GM18907 (cell line): ENCODE measurements at regions not wholly inside any gene's neighbourhood (a gene's known extent, or its start where the extent isn't known, plus 50 kb on each side); places are given as distances from the start of the nearest gene placed in this dataset.

Experiments
- ATAC-seq: cut with Tn5 transposase; IDR thresholded peaks from one replicate; pipeline ENCODE4 v1.9.1; 2021; ENCODE audit warnings: mild to moderate bottlenecking, moderate library complexity; ENCODE audit not compliant: unreplicated experiment

DNA sequence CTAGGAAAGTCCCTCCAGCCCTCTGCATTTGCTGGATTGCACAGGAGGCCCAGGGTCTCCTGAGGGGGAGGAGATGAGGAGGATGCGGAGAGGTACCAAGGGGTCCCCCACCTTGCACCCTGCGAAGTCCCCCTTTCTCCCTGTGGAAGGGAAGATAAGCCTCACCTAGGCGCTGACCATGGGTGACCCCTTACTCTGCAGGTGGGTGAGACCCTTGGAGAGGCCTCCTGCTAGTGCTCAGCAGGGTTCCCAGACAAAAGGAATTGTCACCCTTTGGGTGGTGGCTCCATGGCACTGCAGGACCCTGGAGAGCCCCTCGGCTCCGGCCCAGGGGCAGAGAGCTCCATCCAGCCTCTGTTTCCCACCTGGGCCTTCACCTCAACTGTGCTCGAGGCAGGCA lies 107.0 kb upstream of the RET start:
- ATAC-seq: no peak

DNA sequence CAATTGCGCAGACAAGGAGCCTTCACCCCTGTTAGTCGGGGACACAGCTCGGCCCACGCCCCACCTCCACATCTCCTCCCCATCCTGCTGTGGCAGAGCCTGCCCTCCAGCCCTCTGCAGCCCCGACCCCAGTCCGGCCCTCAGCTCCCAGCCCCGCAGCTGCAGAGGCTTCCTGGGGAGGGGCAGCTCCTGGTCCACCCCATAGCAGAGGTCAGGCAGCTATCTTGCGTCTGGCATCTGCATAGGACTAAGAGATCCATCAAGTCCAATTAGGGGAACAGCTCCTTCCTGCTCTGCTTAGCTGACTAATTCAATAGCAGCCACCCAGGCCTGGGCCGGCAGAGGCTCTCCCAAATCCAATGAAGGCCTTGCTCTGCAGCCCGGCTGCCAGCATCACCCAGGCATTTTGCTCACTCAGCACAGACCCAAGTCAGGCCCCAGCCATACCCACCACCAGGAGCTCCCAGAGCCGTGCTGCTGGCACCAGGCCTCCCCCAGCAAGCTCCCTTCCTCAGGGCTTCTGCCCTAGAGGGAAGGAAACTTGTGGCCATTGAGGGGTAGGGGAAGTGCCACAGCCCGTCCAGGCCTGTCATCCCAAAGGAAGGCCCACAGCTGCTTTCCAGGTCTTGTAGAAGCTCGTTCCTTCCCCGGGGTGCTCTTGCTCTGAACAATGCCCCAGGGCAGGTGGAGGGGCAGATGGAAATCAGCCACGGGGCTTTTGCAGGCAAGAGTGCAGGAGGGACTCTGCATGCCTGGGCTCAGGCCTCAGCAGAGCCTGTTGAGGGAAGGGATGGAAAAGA lies 106.2 kb upstream of the RET start:
- ATAC-seq: no peak

- ATAC-seq: no peak
Measured at GRCh38 chr10:42971251-42971599, 105.6 kb upstream of the RET start.

GRCh38 chr10:42972946-42973345 lies 103.9 kb upstream of the RET start:
- no peak for ATAC-seq

- ATAC-seq: no peak
Measured at GRCh38 chr10:42973411-42973810, 103.5 kb upstream of the RET start.

DNA sequence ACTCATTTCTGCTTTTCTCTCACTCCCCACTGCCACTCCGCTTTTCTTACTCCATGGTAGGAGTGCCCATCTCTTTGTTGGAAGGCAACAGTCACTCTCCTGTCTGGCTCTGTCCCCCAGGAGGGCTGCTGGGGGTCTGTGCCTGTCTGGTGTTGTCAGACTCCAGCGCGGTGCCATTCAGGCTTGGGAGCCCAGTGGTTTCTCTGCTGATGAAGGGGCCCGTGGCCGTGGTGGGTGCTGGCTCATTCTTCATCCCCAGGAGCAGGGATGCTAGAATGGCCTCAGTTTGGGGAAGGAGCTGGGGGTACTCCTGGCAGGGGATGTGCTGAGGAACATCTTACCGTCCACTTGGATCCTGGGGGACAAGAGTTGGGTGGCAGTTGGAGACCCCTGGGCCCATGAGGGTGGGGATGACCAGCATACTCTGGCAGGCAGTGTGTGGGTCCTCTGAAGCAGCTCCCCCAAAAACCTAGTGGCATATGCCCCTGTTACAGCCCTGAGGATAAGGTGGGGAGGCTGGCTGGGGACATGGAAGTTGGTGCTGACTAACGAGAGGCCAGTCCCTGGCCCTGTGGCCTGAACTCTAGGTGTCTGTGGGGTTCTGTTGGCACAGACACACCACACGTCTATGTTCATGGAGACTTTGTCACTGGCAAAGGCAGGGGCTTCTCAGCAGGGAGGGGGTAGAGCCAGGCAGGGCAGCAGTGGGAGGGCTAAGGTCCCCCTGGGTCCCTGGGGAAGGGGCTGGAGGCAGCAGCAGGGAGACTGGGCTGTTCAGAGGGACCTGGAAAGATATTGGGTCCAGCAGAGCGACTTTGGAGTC lies 102.8 kb upstream of the RET start:
- no peak for ATAC-seq

DNA sequence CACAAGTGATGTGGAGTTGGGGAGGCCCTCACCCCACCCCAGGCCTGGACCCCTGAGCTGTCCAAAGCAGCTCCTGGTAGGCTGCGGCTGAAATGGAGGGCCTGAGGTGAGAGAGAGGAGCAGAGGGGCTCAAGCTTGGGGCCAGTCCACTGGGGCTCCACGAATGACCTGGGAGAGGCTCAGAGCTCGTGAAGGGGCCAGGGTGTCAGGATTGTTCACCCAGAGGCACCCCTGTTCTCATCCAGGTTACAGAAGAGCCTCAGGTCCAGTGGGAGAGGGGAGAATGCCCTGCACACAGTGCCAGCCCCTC lies 102.2 kb upstream of the RET start:
- ATAC-seq: no peak

DNA sequence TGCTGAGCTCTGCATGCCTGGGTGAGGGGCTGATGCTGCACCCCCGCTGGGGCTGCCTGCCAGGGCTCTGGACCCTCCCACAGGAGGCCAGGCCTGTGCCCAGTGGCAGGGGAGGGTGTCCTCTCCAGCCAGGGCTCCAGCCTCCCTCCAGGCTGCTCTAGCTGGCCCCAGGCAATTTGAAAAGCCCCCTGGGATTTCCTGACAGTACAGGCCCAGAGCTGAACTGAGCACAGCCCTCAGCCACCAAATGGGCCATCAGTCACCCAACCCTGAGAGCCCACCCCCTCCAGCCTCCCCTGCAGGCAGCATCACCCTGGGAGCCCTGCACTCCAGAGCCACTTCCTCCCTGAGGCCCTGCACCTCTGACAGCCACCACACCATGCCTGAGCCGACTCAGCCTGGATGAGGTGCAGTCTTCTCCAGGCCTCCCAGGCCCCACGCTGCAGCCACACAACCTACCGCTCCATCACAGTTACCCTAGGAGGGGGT lies 101.8 kb upstream of the RET start:
- no peak for ATAC-seq

DNA sequence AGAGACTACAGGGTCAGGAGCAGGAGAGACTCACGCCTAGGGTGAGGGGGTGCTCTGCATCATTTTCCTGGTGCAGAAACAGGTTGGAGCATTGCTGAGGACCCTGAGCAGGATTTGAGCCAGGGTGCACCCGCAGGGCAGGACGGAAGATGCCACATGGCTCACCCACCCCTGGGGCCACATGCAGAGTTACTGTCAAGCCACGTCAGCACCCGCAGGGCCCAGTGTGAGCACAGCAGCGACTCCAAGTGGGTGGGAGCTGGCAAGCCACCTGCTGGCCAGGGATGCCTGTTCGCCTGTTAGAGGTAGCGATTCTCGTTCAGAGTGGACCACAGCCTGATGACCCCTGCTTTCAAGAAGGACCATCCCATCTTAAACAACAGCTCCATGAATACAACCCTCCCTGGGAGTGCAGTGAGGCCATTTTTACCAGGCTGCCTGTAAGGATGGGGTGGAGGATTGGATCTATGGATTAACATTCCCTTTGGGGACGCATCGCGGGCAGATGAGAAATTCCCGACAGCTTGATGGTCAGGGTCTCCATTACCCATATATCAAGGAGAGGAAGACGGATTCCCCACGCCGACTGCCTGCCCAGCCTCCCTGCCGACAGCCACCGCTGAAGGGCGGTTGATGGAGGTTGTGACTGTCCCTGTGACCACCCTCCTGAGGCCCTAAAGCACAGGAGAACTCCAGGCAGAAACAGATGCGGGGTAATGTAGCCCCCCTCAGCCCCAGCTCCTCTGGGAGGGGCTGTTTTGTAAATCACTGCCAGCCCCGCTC lies 101.1 kb upstream of the RET start:
- ATAC-seq: no peak

GRCh38 chr10:42976351-42977031 lies 100.4 kb upstream of the RET start:
- ATAC-seq: no peak

GRCh38 chr10:42977032-42977416 lies 99.8 kb upstream of the RET start:
- ATAC-seq: no peak

GRCh38 chr10:42979181-42979580 lies 97.7 kb upstream of the RET start:
- no peak for ATAC-seq

DNA sequence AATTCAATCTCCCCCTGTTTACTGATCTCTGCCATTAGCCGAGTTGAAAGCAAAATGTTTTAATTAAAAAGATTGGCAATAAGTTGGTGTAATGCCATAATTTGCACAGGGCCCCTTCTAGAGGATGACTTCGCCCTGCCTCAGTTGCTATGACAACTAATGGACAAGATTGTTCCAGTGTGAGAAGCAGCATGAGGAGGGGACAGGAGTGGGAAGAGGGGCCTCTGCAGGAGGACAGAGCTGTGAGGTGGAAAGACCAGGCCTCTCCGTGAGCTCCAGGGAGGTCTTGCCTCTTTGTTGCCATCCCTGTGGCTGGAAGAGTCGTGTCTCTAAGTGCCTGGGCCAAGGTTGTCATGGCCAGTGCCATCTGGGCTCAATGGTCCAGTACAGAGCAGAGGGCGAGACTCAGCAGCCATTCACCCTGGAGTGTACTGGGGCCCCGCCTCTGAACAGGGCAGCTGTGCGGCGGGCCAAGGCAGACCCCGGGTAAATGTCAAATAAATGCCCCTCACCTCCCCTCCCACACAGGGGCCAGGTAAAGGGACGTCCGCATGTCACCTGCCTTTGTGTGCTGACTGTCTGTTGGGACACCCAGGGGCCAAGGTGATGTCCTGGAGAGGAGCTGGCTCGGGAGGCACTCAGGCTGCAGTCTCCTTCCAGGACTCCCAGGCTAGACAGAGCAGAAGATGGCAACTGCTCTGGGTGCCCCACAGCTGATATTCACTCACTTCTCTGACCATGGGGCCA lies 97.0 kb upstream of the RET start:
- ATAC-seq: no peak

GRCh38 chr10:42980553-42981357 lies 96.1 kb upstream of the RET start:
- no peak for ATAC-seq

GRCh38 chr10:42981358-42982236 lies 95.3 kb upstream of the RET start:
- no peak for ATAC-seq

DNA sequence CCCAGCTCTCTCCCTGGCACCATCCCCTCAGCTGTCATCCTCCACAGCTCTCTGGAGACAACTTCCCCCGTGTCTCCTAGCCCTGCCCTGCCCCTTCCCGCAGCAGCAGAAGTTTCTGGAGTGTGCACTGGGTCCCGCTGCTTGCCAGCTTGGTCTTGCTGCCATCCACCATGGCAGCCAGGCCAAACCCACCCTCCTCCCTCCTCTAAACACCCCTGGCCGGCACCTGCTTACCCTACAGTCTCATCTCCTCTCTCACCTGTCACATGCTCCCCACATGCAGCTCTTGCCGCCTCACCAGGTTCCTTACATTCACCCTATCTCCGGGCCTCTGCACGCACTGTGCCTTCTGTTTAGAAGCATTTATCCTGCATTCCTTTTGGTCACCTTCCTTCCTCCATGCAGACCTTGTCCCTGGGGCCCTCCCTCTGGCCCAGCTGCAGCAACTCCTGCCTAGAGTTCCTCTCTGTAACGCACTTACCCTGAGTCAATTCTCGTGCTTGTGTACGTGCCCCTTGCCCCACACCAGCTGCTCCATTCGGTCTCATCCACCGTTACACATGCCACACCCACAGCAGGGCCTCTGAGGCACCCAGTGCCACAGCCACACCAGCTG lies 93.9 kb upstream of the RET start:
- ATAC-seq: no peak

- no peak for ATAC-seq
Measured at GRCh38 chr10:42983591-42983990, 93.3 kb upstream of the RET start.

- ATAC-seq: no peak
Measured at GRCh38 chr10:42984035-42984610, 92.7 kb upstream of the RET start.
